GM12865 (cell line): ENCODE measurements at regions not wholly inside any gene's neighbourhood (a gene's known extent, or its start where the extent isn't known, plus 50 kb on each side); places are given as distances from the start of the nearest gene placed in this dataset.
"Not testable (repeated sequence)": the region's sequence is repeated elsewhere in the genome, so short reads cannot be mapped to it uniquely, and the experiment has no call there.

Source experiments
- DNase-seq: peaks from one replicate; pipeline ENCODE4 v3.0.0; 2010; ENCODE audit warnings: low read depth
- H3K4me3 ChIP-seq: 2 replicates; pipeline ENCODE4 v1.5.1; 2011; ENCODE audit warnings: mild to moderate bottlenecking, low read depth, low read length, control low read depth
- CTCF ChIP-seq: IDR thresholded peaks from 2 replicates; pipeline ENCODE4 v1.5.1; 2011; ENCODE audit warnings: low read length, control low read depth, low read depth, inconsistent platforms; ENCODE audit not compliant: insufficient read depth; ENCODE audit errors: missing control alignments

- no peak for DNase-seq
- no peak for TF ChIP-seq CTCF
- no peak overlapping the region for H3K4me3 ChIP-seq
Measured at GRCh38 chrX:1802912-1803311, 188.1 kb downstream of the ASMT start.

GRCh38 chrX:1803741-1804140 is 188.9 kb downstream of the ASMT start:
- no peak for DNase-seq
- no peak overlapping the region for H3K4me3 ChIP-seq
- TF ChIP-seq CTCF: no peak

GRCh38 chrX:1807301-1807731 is 192.5 kb downstream of the ASMT start:
- H3K4me3 ChIP-seq: no peak overlapping the region
- TF ChIP-seq CTCF: no peak
- DNase-seq: no peak

- TF ChIP-seq CTCF: no peak
- DNase-seq: no peak
- H3K4me3 ChIP-seq: no peak overlapping the region
Measured at GRCh38 chrX:1809581-1809980, 194.7 kb downstream of the ASMT start.

GRCh38 chrX:1813809-1814208 is 198.9 kb downstream of the ASMT start:
- TF ChIP-seq CTCF: no peak
- no peak overlapping the region for H3K4me3 ChIP-seq
- DNase-seq: no peak

- no peak for DNase-seq
- no peak overlapping the region for H3K4me3 ChIP-seq
- no peak for TF ChIP-seq CTCF
Measured at GRCh38 chrX:1815456-1816175, 200.8 kb downstream of the ASMT start.

GRCh38 chrX:1816387-1816982 is 201.6 kb downstream of the ASMT start:
- not testable (repeated sequence) for DNase-seq

More at GRCh38 chrX:1816387-1816982, 201.6 kb downstream of the ASMT start:
- H3K4me3 ChIP-seq: not testable (repeated sequence)
